GM19035 (cell line): ENCODE measurements at regions not wholly inside any gene's neighbourhood (a gene's known extent, or its start where the extent isn't known, plus 50 kb on each side); places are given as distances from the start of the nearest gene placed in this dataset.

ENCODE experiments used
- ATAC-seq: cut with Tn5 transposase; IDR thresholded peaks from one replicate; pipeline ENCODE4 v1.9.1; 2021; ENCODE audit not compliant: unreplicated experiment

DNA sequence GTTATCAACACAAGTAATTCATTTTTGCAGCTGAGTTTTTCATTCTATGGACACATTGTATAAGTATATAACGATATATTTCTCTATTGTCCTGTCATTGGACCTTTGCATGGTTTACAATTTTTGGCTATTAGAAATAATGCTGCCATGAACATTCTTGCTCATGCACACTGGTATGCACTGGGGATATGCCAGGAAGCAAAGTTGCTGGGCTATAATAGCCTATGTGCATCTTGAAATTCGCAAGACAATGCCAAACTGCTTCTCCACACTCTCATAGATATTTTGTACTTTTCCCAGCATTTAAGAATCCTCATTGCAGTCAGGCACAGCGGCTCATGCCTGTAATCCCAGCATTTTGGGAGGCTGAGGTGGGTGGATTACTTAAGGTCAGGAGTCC is 852.6 kb upstream of the ID2 start:
- ATAC-seq: no peak

DNA sequence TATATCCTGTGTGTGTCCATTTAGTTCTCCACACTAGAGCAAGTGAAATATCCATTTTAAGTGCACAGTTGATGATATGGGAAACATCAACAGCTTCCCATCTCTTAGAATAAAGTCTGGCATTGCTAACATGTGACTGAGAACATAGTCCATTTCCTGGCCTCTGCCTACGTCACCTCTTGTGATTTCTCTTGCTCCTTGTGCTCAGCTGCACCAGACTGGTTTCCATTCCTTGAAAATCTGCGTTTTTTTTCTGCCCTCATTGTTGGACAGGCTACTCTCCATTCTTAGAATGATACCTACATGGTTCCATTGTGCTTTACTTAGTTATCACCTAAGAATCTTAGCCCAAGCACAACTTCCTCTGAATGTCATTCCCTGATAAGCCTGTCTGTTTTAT is 851.2 kb upstream of the ID2 start:
- ATAC-seq: no peak

DNA sequence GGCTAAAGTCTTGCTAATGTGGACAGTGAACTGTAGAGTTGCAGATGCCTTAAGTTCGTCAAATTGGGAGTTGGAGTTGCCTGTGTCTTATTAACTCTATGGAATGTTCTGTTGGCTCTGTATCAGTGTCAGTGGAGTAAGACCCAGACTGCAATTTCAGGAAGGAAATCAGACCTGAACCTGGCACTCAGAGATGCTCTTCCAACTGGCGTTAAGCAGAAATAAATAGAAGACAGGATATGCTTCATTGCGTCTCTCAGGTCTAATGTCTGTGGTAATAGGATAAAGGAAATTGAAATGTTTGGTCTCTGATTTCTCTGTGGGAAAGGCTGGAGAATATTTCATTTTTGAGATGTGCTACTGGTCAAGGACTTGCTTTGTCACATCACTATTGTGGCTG is 846.7 kb upstream of the ID2 start:
- ATAC-seq: no peak

DNA sequence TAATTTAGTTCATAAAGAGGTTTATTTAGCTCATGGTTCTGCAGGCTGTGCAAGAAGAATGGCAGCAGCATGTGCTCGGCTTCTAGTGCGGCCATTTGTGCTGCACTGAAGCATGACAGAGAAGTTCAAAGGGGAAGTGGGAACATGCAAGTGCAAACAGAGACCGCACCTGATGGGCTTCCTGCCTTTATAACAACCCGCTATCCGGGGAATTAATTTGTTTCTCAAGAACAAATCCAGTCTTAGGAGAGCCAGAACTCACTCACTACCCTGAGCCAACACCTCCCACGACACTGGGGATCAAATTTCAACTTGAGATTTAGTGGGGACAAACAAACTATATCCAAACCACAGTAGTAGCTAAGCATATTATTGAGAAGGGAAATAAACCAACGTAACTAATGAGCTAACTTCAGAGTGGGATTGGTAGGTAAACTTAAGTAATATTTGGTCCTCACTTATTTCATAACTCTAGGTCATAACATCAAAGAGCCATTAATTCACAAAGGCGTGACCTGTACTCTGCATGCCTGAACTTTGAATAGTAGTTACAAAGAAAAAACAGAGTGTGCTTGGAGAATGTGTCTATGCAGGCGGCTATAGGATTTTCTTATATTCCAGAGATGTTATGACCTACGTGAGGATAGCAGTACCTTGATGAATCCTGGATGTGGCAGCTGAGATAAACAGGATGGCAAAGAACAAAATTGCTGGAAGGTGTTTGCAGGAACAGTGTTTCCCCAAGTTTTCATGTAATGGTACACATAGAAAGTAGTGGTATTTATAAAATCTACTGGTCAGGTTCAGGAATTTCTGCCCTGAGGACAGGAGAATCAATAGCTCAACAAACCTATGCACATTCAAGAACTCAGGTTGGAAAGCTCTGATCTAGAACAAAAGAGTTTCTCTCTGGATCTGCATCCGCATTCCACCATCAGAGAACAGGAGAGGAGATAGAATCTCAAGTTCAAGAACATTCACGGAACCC is 845.9 kb upstream of the ID2 start:
- peak; percentile 97 for ATAC-seq

DNA sequence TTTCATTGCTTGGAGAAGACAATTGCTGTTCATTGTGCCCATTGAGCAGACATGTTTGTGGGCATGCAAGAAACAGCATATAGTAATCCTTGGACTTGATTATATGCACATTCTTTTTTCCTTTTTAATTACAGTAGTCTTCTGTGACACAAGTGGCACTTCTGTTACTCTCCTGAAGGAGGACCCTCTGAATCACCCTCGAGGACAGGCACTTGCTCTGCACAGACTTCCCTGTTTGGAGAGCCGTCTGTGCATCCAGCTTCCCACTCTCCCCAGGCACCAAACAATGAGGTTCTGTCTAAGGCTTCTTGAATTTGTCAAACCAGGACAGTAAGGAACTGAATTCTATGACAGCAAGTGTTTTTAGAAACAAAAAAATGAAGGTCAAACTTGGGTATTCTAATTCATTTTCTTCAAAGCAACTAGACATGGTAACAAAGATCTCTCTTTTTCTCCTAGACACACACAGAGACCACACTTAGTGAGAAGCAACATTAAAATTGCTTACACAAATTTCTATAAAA is 844.6 kb upstream of the ID2 start:
- no peak for ATAC-seq

DNA sequence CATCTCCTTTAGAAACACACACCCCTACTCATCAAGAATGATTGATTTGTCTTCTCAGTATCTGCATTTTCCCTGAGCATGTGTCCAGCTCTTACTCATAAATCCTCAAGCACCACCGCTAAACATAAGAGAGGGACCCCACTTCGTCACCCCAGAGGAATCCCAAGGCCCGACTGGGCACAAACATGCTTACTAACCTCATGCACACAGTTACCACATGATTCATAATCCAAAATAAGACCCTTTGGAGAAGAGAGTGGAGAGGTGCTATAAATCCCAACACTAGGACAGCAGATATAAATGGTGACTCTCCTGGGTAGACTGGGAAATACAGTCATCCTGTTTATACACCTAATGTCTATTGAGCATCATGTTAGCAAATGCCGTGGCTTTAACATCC is 843.2 kb upstream of the ID2 start:
- no peak for ATAC-seq

DNA sequence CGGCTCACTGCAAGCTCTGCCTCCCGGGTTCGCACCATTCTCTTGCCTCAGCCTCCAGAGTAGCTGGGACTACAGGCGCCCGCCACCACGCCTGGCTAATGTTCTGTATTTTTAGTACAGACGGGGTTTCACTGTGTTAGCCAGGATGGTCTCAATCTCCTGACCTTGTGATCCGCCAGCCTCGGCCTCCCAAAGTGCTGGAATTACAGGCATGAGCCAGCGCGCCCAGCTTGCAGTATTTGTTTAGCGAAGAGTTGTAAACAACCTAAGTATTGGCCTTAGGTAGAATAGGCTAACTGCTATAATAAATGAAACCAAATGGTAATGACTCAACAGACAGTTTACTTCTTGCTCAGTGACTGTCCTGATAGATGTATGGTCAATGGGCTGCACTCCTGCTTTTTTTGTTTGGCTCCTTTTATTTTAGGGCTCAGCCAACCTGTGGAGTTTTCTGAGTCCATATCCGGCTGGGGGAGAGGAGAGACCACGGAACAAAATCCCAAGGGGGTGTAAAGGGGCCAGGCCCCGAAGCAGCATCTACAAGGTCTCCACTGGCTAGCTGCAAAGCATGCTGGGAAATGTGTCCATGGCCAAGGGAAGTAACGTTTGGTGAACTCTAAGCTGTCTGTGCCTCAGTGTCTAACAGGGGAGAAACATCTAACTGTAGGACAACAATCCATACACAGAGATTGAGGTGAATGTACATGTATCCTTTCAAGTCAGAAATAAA is 841.0 kb upstream of the ID2 start:
- ATAC-seq: no peak

DNA sequence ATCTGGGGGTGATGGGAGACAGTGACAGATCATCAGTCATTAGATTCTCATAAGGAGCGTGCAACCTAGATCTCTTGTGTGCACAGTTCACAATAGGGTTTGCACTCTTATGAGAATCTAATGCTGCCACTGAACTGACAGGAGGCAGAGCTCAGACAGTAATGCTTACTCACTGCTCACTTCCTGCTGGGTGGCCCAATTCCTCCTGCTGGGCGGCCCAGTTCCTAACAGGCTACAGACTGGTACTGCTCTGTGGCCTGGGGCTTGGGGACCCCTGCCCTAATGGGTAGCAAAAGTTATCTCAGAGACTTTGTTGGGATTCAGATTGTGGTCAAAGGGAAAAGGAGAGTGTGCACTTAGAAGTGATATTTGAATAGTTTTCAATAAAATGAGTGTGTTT is 840.1 kb upstream of the ID2 start:
- ATAC-seq: no peak

DNA sequence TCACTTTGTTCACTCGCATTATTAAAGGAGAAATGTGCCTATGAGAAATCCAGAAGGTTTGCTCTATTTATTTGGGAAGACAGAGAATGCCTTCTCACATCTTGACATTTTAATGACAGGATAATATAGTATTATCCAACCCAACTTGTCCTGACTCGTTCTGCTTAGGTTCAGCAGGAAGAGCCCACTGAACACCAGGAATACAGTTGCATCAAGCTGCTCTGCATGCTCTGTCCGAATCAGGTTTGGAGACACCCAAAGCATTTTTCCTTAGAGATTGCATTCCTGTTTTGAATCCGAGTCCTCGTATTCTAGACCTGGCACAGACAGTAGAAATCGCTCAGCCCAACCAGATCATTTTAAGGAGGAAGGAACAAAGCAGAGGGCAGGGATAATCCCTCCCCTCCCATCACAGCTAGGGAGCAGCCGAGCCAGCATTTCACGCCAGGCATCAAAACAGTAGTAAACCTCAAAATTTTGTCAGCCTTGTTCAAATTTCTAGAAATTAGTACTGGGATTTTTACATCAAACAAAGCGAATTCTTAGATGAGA is 837.4 kb upstream of the ID2 start:
- ATAC-seq: no peak

DNA sequence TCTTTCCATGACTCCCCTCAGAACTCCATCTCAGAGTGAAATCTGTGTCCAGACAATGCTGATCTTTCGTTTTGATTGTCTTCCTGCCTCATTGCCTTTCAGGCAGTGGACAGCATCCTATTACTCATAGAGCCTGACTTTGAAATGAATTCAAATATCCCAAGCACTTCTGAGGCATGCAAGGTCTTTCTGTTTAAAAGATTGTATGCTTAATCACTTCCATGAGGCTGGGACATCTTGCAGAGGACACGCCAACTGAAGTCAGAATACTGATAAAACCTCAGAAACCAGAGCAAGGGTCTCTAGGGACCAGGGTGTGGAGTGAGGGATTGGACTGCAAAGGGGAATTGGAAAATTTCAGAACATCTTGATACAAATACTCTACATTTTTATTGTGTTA is 836.5 kb upstream of the ID2 start:
- ATAC-seq: no peak

DNA sequence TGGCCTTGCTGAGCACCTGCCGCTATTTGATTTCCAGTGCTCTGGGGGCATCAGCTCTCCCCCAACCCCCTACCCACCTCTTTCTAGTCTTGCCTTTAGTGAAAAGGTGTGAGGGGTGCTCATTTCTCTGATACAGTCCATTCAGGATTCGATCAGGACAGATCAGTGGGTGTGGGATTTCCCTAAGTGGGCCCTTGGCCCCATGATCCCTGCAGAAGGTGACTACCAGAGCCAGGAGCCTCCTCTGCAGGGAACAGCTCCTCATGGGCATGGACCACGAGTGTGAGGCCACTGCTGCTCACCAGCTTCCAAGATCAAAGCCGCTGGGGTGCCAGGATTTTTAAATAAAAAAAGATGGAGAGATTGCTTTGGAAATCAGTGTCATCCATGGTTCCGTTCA is 835.2 kb upstream of the ID2 start:
- no peak for ATAC-seq

DNA sequence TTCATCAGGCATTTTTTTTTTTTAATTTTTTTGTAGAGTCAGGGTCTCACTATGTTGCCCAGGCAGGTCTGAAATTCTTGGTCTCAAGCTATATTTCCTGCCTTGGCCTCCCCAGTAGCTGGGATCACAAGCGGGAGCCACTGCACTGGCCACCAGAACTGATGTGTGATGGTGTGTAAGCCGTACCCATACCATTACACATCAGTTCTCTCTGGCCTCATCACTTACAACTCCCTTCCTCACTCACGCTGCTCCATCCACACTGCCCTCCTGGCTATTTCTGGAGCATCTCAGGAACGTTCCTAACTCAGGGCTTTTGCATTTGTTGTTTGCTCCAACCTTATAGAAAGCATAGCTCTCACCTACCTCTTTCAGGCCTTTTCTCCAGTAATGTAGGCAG is 834.5 kb upstream of the ID2 start:
- ATAC-seq: no peak

DNA sequence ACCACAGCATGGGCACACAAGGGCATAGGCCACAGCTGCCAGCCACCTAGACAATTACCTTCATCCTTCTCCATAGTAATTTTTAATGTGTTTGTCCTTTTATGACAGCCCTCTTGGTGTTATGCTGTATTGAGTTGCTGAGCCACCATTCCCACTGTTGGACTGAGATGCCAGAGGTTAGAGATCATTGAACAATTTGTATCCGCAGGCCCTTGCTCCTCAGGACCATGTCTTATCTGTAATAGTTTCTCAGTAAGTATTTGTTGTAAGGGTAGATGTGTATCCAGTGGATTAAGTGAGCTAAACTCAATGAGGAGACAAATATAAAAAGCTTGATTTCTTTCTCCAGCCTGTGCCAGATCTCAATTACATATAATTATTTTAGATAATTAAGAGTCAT is 832.8 kb upstream of the ID2 start:
- no peak for ATAC-seq

DNA sequence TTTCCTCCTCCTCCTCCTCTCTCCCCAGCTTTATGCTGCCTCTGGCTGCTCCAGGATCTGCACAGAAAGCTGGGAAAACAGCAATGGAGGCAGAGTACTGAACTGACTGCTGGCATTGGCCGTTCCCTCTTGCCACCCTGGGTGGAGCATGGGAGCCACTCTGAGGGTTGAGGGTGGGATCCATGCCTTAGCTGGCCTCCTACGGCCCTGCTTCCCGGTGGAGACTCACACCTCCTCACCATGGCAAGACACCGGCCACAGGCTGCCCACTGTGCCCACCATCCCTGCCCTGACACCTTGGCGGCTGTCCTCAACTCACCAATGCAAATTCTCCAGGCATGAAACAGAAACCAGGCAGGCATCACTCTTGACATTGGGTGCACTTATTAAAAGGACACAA is 832.3 kb upstream of the ID2 start:
- ATAC-seq: no peak

DNA sequence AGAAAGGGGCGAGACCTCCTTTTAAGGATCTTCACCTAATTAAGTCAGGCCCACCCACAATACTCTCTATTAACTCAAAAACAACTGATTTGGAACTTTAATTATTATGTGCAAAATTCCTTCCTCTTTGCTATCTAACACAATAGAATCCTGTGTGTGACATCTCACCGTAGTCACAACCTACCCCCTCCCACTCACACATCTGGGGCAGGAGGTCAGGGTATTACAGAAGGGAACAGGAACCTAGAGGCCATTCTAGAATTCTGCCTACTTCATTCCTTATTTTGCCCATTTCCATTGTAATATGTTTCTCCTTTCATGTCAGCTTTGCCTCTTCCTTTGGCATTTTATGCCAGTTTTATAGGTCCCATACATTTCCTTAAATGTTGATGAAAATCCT is 829.3 kb upstream of the ID2 start:
- ATAC-seq: no peak

DNA sequence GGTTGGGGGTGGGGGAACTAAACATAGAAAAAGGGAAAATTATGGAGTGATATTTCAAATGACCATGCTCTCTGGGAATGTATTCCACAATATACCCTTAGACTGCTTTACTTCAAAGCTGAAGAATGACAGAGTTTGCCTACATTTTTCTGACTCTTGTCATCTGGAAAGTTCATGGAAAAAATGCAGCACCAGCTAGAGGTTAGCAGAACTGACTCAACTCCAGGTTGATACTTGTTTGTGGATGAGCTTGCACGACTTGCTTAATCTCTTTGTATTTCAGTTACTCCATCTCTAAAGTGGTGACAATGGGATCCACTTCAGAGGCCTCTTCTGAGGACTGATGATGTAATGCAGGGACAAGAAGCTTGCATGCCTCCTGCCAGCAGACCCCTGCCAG is 824.0 kb upstream of the ID2 start:
- no peak for ATAC-seq

DNA sequence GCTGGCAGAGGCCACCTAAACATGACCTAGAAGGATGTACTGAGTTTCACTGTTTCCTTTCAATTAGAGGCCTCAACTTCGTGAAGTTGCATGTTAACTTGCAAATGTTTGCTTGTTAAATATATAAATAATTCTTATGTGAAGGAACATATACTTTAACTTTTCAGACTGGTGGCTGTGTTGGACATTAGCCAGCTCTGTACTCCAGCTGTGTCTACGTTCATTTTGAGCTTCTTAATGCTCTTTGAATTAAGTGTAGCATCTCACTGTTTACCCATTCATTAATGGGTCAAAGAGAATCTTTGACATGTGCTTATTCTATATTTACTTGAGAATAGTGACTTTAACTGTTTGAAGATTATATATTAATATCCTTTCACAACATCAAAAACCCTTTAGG is 823.2 kb upstream of the ID2 start:
- ATAC-seq: no peak

DNA sequence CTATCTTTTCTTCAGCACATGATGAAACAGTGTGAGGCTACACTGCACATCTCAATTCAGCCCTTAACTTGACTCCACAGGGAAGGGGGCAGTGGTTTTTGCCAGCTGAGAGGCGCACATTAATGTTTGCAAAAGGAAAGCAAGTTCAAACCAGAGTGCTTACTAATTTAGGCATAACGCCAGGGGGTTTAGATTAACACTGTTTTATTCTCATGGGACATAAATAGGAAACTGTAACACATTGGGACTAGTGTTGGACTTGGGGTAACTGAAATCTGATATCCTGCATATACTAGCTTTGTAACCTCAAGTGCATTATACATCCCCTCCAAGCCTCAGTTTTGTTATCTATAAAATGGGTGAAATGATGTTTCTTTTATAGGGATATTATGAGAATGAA is 821.2 kb upstream of the ID2 start:
- ATAC-seq: no peak

DNA sequence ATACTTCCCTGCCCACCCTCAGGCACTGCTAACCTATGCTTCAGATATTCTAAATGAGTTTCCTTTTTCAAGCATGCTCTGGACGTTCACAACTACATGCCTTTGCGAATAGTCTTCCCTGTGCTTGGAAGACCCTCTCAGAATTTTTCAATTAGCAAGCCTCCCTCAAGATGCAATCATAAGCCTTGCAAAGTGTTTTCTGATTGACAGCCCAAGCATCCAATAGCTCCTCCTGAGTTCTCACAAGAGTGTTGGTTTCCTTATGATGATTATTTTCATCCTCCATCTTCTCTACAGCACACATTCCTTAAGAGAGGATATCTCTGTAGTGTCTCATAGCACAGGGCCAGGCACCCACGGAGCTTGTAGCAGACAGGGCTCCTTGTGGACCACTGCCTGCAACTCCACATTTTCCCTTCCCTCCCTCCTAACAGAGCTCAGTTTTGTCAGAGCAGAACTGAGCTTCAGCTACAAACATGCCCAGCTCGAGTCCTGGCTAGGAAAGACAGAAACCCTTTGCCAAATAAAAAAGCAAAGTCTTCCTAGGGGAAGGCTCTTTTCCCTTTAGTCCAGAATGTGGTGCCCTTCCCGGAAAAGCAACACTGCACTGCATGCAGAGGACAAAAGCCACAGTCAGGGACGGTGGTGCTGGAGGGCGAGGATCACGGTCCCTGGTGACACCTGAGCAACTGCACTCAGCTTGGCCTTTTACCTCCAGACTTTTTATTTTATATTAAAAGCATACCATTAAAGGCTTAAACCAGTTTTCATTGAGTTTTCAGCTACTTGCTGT is 819.8 kb upstream of the ID2 start:
- no peak for ATAC-seq

DNA sequence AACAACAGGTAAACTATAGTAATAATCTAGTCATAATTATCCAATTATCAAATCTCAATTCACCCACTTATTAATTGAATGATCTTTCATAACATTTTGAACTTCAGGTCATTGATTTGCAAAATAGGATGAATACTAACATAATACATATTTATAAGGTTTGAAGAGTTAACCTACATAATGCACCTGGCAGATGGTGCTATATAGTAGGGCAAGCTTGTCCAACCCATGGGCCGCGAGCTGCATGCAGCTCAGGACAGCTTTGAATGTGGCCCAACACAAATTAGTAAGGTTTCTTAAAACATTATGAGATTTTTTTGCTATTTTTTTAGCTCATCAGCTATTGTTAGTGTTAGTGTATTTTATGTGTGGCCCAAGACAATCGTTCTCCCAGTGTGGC is 815.8 kb upstream of the ID2 start:
- no peak for ATAC-seq

DNA sequence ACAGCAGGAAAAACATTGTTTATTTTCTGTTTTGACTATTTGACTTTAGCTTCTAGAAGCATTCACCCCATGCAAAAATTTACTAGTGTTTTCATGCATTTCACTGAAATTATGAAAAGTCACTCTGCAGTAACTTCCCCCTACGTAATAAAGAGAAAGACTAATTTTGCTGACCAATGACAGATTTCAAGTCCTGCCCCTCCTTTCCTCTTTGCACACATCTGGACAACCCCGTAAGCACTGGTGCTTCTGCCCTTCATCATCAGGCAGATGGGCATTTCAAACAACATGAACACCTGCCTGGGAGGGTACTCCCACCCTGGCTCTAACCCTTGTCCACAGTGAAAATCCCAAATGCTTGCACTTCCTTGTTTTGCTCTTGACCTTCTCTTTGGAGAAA is 815.0 kb upstream of the ID2 start:
- ATAC-seq: no peak
